ENCODE measurements at regions not wholly inside any gene's neighbourhood (a gene's known extent, or its start where the extent isn't known, plus 50 kb on each side); places are given as distances from the start of the nearest gene placed in this dataset.

DNA sequence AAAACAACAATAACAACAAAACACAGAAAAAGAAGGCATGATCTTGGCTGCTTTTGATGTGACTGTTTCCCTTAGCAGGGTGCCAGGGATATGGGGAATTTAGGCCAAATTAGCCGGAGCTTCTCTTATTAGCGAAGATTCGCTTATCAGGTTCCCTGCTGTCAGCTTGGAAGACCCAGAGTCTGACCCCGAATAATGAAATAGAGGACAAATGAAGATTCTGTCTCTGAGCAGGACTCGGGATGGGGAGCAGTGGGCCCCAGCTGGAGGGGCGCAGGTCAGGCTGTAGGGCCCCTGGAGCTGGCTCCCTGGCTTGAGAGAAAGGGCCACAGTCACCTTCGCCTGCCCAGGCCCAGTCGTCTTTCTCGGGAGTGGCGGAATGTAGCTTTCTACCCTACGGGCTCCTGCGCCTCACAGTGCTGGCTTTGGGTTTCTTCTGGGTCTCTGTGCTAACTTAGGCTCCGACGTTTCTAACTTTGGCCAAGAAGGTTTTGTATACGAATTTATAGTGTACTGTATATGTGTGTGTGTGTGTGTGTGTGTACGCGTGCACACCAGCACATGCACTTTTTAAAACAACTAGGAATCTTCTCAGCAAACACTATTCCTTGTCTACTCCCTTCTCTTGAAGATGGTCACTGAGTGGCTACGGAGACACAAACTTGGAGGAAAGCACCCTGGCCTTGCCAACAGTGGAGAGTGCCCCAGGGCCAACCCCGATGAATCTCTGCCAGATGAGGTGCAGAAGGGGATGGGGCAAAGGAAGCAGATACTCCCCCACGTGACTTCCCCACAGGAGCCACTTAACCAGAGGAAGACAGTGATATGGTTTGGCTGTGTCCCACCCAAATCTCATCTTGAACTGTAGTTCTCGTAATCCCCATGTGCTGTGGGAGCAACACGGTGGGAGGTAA, 195.6 kb upstream of the COPS8 start (continued):
- TF ChIP-seq SP4 (IDR thresholded peaks at IDR 0.05; ENCODE audit: low read length) (no peak), CBX8 (IDR thresholded peaks at IDR 0.05; ENCODE audit: borderline replicate concordance, low read depth, low read length) (no peak), POLR2AphosphoS5 (IDR thresholded peaks at IDR 0.05; ENCODE audit: low read depth, low read length) (no peak), SIX5 (IDR thresholded peaks at IDR 0.05; ENCODE audit: low read depth, low read length) (no peak), EZH2 (IDR thresholded peaks at IDR 0.05; ENCODE audit: low read depth, low read length, severe bottlenecking) (no peak), BRCA1 (IDR thresholded peaks at IDR 0.05; ENCODE audit: low read depth, low read length) (no peak), JUN (IDR thresholded peaks at IDR 0.05; ENCODE audit: low read depth, low read length) (no peak)
- TF ChIP-seq, protein P1, sequence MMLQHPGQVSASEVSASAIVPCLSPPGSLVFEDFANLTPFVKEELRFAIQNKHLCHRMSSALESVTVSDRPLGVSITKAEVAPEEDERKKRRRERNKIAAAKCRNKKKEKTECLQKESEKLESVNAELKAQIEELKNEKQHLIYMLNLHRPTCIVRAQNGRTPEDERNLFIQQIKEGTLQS (IDR thresholded peaks at IDR 0.05; ENCODE audit: insufficient read depth, low read depth, low read length): no peak

All from H1 (cell line).